ENCODE measurements at regions not wholly inside any gene's neighbourhood (a gene's known extent, or its start where the extent isn't known, plus 50 kb on each side); places are given as distances from the start of the nearest gene placed in this dataset.

GRCh38 chr1:60709426-60709825, 372.9 kb upstream of the NFIA start:
- no peak overlapping the region for H2BK12ac ChIP-seq (ENCODE audit: low read length in 2 of 2)
- no peaks in the 10 kb centered on the region for H3K27me3 ChIP-seq (ENCODE audit: control insufficient read depth in 1 of 2, insufficient read depth in 1 of 2, low read length in 2 of 2)
- H3K4me3 ChIP-seq (ENCODE audit: insufficient read depth in 1 of 2, low read depth in 1 of 2, low read length in 2 of 2): no peak overlapping the region
- no peaks in the 10 kb centered on the region for H3K36me3 ChIP-seq (ENCODE audit: control insufficient read depth in 1 of 2, insufficient read depth in 2 of 2, low read depth in 1 of 2, low read length in 2 of 2)
- H3K79me1 ChIP-seq (replicated peaks; ENCODE audit: low read length, poor library complexity, severe bottlenecking): no peaks in the 10 kb centered on the region
- no peak overlapping the region for H2BK5ac ChIP-seq (ENCODE audit: low read depth, low read length, poor library complexity, severe bottlenecking)
- DNase-seq: no peak
- no peak overlapping the region for H3K14ac ChIP-seq (ENCODE audit: low read length in 2 of 2)
- no peak overlapping the region for H3K9ac ChIP-seq (ENCODE audit: low read length)
- H2BK15ac ChIP-seq (ENCODE audit: low read depth, poor library complexity, severe bottlenecking): no peak overlapping the region
- H3K18ac ChIP-seq (ENCODE audit: low read depth in 1 of 2, low read length in 2 of 2): no peak overlapping the region
- H3K27ac ChIP-seq (ENCODE audit: low read length, poor library complexity, severe bottlenecking): no peak overlapping the region
- no peaks in the 10 kb centered on the region for H3K4me1 ChIP-seq (ENCODE audit: control insufficient read depth, insufficient read depth, low read depth, low read length)
- no peak overlapping the region for H3K4me2 ChIP-seq (ENCODE audit: low read length, poor library complexity, severe bottlenecking)
- H2AK5ac ChIP-seq (ENCODE audit: low read length, severe bottlenecking): no peak overlapping the region
- H4K91ac ChIP-seq (ENCODE audit: low read length): no peak overlapping the region
- H3K9me3 ChIP-seq (ENCODE audit: control insufficient read depth, low read length): peaks cover 5% of the 10 kb centered on the region
- no peak overlapping the region for H3K4ac ChIP-seq (ENCODE audit: low read depth in 1 of 2, low read length in 2 of 2)
- H2AFZ ChIP-seq (ENCODE audit: low read depth, low read length): no peak overlapping the region
- no peak overlapping the region for H4K8ac ChIP-seq (ENCODE audit: low read length)
- no peak overlapping the region for H3K23ac ChIP-seq (ENCODE audit: low read length in 2 of 2)
- H2BK120ac ChIP-seq (ENCODE audit: low read depth, low read length): no peak overlapping the region

- no peak overlapping the region for H4K91ac ChIP-seq (ENCODE audit: low read length)
Observed at GRCh38 chr1:60705026-60705425, 377.3 kb upstream of the NFIA start.

GRCh38 chr1:60703155-60703554, 379.2 kb upstream of the NFIA start:
- Histone ChIP-seq H3K4me1 (ENCODE audit: control insufficient read depth, insufficient read depth, low read depth, low read length) (no peaks in the 10 kb centered on the region), H2BK15ac (ENCODE audit: low read depth, poor library complexity, severe bottlenecking) (no peak overlapping the region), H3K4ac (ENCODE audit: low read depth in 1 of 2, low read length in 2 of 2) (no peak overlapping the region), H2AK5ac (ENCODE audit: low read length, severe bottlenecking) (no peak overlapping the region), H4K91ac (ENCODE audit: low read length) (no peak overlapping the region), H4K8ac (ENCODE audit: low read length) (no peak overlapping the region), H3K4me3 (ENCODE audit: insufficient read depth in 1 of 2, low read depth in 1 of 2, low read length in 2 of 2) (no peak overlapping the region), H2AFZ (ENCODE audit: low read depth, low read length) (no peak overlapping the region), H3K27me3 (ENCODE audit: control insufficient read depth in 1 of 2, insufficient read depth in 1 of 2, low read length in 2 of 2) (no peaks in the 10 kb centered on the region), H3K14ac (ENCODE audit: low read length in 2 of 2) (no peak overlapping the region), H3K9me3 (ENCODE audit: control insufficient read depth, low read length) (no peaks in the 10 kb centered on the region), H3K36me3 (ENCODE audit: control insufficient read depth in 1 of 2, insufficient read depth in 2 of 2, low read depth in 1 of 2, low read length in 2 of 2) (no peaks in the 10 kb centered on the region), H3K79me1 (replicated peaks; ENCODE audit: low read length, poor library complexity, severe bottlenecking) (no peaks in the 10 kb centered on the region), H3K4me2 (ENCODE audit: low read length, poor library complexity, severe bottlenecking) (no peak overlapping the region), H2BK120ac (ENCODE audit: low read depth, low read length) (no peak overlapping the region), H2BK5ac (ENCODE audit: low read depth, low read length, poor library complexity, severe bottlenecking) (no peak overlapping the region), H2BK12ac (ENCODE audit: low read length in 2 of 2) (no peak overlapping the region), H3K23ac (ENCODE audit: low read length in 2 of 2) (no peak overlapping the region), H3K9ac (ENCODE audit: low read length) (no peak overlapping the region), H3K18ac (ENCODE audit: low read depth in 1 of 2, low read length in 2 of 2) (no peak overlapping the region), H3K27ac (ENCODE audit: low read length, poor library complexity, severe bottlenecking) (no peak overlapping the region)
- DNase-seq: no peak

More at GRCh38 chr1:60705026-60705425, 377.3 kb upstream of the NFIA start:
- Histone ChIP-seq H3K4me1 (ENCODE audit: control insufficient read depth, insufficient read depth, low read depth, low read length) (no peaks in the 10 kb centered on the region), H2AFZ (ENCODE audit: low read depth, low read length) (no peak overlapping the region), H2BK12ac (ENCODE audit: low read length in 2 of 2) (no peak overlapping the region), H2BK120ac (ENCODE audit: low read depth, low read length) (no peak overlapping the region), H2BK5ac (ENCODE audit: low read depth, low read length, poor library complexity, severe bottlenecking) (no peak overlapping the region), H4K8ac (ENCODE audit: low read length) (no peak overlapping the region), H2AK5ac (ENCODE audit: low read length, severe bottlenecking) (no peak overlapping the region), H3K79me1 (replicated peaks; ENCODE audit: low read length, poor library complexity, severe bottlenecking) (no peaks in the 10 kb centered on the region), H3K4me3 (ENCODE audit: insufficient read depth in 1 of 2, low read depth in 1 of 2, low read length in 2 of 2) (no peak overlapping the region), H3K36me3 (ENCODE audit: control insufficient read depth in 1 of 2, insufficient read depth in 2 of 2, low read depth in 1 of 2, low read length in 2 of 2) (no peaks in the 10 kb centered on the region), H3K27ac (ENCODE audit: low read length, poor library complexity, severe bottlenecking) (no peak overlapping the region), H3K23ac (ENCODE audit: low read length in 2 of 2) (no peak overlapping the region), H3K18ac (ENCODE audit: low read depth in 1 of 2, low read length in 2 of 2) (no peak overlapping the region), H2BK15ac (ENCODE audit: low read depth, poor library complexity, severe bottlenecking) (no peak overlapping the region), H3K9ac (ENCODE audit: low read length) (no peak overlapping the region), H3K4ac (ENCODE audit: low read depth in 1 of 2, low read length in 2 of 2) (no peak overlapping the region), H3K9me3 (ENCODE audit: control insufficient read depth, low read length) (no peaks in the 10 kb centered on the region), H3K14ac (ENCODE audit: low read length in 2 of 2) (no peak overlapping the region), H3K27me3 (ENCODE audit: control insufficient read depth in 1 of 2, insufficient read depth in 1 of 2, low read length in 2 of 2) (no peaks in the 10 kb centered on the region), H3K4me2 (ENCODE audit: low read length, poor library complexity, severe bottlenecking) (no peak overlapping the region)
- no peak for DNase-seq
- 10% methylated on average over 1 of the region's 2 CpGs for WGBS

- Histone ChIP-seq H4K8ac (ENCODE audit: low read length) (no peak overlapping the region), H2AK5ac (ENCODE audit: low read length, severe bottlenecking) (no peak overlapping the region), H3K14ac (ENCODE audit: low read length in 2 of 2) (no peak overlapping the region), H2BK12ac (ENCODE audit: low read length in 2 of 2) (no peak overlapping the region), H2BK15ac (ENCODE audit: low read depth, poor library complexity, severe bottlenecking) (no peak overlapping the region), H3K18ac (ENCODE audit: low read depth in 1 of 2, low read length in 2 of 2) (no peak overlapping the region), H4K91ac (ENCODE audit: low read length) (no peak overlapping the region), H3K9me3 (ENCODE audit: control insufficient read depth, low read length) (no peaks in the 10 kb centered on the region), H3K23ac (ENCODE audit: low read length in 2 of 2) (no peak overlapping the region), H3K4me3 (ENCODE audit: insufficient read depth in 1 of 2, low read depth in 1 of 2, low read length in 2 of 2) (no peak overlapping the region), H3K27me3 (ENCODE audit: control insufficient read depth in 1 of 2, insufficient read depth in 1 of 2, low read length in 2 of 2) (no peaks in the 10 kb centered on the region), H3K27ac (ENCODE audit: low read length, poor library complexity, severe bottlenecking) (no peak overlapping the region), H3K4me2 (ENCODE audit: low read length, poor library complexity, severe bottlenecking) (no peak overlapping the region), H3K4ac (ENCODE audit: low read depth in 1 of 2, low read length in 2 of 2) (no peak overlapping the region), H3K4me1 (ENCODE audit: control insufficient read depth, insufficient read depth, low read depth, low read length) (no peaks in the 10 kb centered on the region), H3K36me3 (ENCODE audit: control insufficient read depth in 1 of 2, insufficient read depth in 2 of 2, low read depth in 1 of 2, low read length in 2 of 2) (no peaks in the 10 kb centered on the region), H2AFZ (ENCODE audit: low read depth, low read length) (no peak overlapping the region), H2BK5ac (ENCODE audit: low read depth, low read length, poor library complexity, severe bottlenecking) (no peak overlapping the region), H3K79me1 (replicated peaks; ENCODE audit: low read length, poor library complexity, severe bottlenecking) (no peaks in the 10 kb centered on the region), H2BK120ac (ENCODE audit: low read depth, low read length) (no peak overlapping the region), H3K9ac (ENCODE audit: low read length) (no peak overlapping the region)
- WGBS: 58% methylated on average over 2 of the region's 3 CpGs
- DNase-seq: no peak
Observed at GRCh38 chr1:60699325-60699724, 383.0 kb upstream of the NFIA start.
